ENCODE measurements at regions not wholly inside any gene's neighbourhood (a gene's known extent, or its start where the extent isn't known, plus 50 kb on each side); places are given as distances from the start of the nearest gene placed in this dataset.

DNA sequence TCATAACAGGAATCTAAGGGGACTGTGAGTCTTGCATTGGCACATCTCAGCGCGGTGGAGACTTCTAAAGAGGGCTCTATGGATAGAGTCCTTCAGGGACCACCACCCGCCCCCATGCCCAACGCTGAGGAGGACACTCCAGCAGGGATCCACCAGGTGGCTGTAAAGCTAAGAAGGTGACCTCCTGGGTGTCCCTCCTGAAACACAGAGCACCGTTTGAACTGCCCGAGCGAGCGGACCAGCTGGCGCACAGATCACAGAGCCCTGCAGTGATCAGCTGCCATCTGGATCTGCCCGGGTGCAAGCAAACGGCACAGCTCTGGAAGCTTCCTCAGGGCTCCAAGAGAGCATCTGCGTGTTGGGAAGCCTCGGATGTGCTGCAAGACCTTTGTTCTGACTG, 51.3 kb upstream of the LYST start:
- TF ChIP-seq GATA2 (IDR thresholded peaks at IDR 0.05; ENCODE audit: low read depth, low read length) (peak; percentile 56; the same call in 1 of the 2 replicates), GATA3 (IDR thresholded peaks at IDR 0.05; ENCODE audit: low read depth, low read length) (no peak)

Data from SH-SY5Y (cell line).